Right atrium auricular region (tissue), 2 donors: ENCODE measurements at regions not wholly inside any gene's neighbourhood (a gene's known extent, or its start where the extent isn't known, plus 50 kb on each side); places are given as distances from the start of the nearest gene placed in this dataset.

Source experiments
- DNase-seq: peaks from one replicate; pipeline ENCODE4 v3.0.0-alpha.2; 2019; ENCODE audit warnings: low spot score
- H3K27ac ChIP-seq, 2 donors: fragments of 200-600 bp; sonication (generic); 1 replicate in 1 of 2; 2 replicates in 1 of 2; pipeline ENCODE4 v1.5.1; 2016 to 2019
- H3K27me3 ChIP-seq, 2 donors: fragments of 200-600 bp; sonication (generic); one replicate each; pipeline versions ENCODE4 v1.5.1 to v1.6.0; 2017 to 2019
- H3K36me3 ChIP-seq: fragments of 200-600 bp; sonication (generic); one replicate; pipeline ENCODE4 v1.5.1; 2016
- H3K4me1 ChIP-seq, 2 donors: fragments of 200-600 bp; sonication (generic); one replicate each; pipeline versions ENCODE4 v1.5.1 to v1.6.0; 2017 to 2019
- H3K4me3 ChIP-seq, 2 donors: fragments of 200-600 bp; sonication (generic); 1 replicate in 1 of 2; 2 replicates in 1 of 2; pipeline ENCODE4 v1.5.1; 2017 to 2019; ENCODE audit warnings: mild to moderate bottlenecking in 1 of 2, moderate library complexity in 1 of 2
- H3K9me3 ChIP-seq, 2 donors: fragments of 200-600 bp; sonication (generic); one replicate each; pipeline ENCODE4 v1.5.1; 2019
- CTCF ChIP-seq, 2 donors: fragments of 200-600 bp; sonication (generic); IDR thresholded peaks; one replicate each; pipeline ENCODE4 v1.5.1; 2019; ENCODE audit warnings: antibody characterized with exemption in 2 of 2

DNA sequence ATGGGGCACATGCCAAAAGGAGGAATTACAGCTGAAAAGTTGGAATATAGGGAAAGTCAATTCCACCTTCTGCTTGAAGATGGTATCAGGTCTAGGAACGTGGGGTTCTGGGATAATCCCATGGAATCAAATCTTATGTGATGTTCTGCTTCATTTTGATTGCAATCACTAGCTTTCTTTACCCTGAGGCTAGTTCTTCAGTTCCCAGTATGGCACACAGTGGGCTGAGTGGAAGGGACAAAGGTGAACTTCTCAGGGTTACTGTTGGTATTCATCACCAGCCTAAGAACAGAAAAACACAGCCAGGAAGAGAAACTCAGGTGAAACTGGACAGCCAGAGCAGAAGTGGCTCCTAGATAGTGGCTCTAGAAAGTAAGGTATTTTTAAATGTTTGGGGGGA is 117.8 kb downstream of the TNFSF18 start:
- H3K4me3 ChIP-seq, result no peak overlapping the region
- H3K36me3 ChIP-seq, result no peaks in the 10 kb centered on the region
- TF ChIP-seq CTCF (IDR thresholded peaks at IDR 0.05), result no peak
- no peak for DNase-seq
- H3K27me3 ChIP-seq, result no peaks in the 10 kb centered on the region
- H3K9me3 ChIP-seq, result no peaks in the 10 kb centered on the region
- peaks cover 0 to 15% of the 10 kb centered on the region in 2 donors for H3K4me1 ChIP-seq
- peak overlapping the region; percentile 40 to 65 for H3K27ac ChIP-seq

GRCh38 chr1:172934417-172934762 is 116.4 kb downstream of the TNFSF18 start:
- Histone ChIP-seq H3K4me3 (no peak overlapping the region), H3K4me1 (peaks cover 0 to 15% of the 10 kb centered on the region in 2 donors), H3K9me3 (no peaks in the 10 kb centered on the region), H3K36me3 (no peaks in the 10 kb centered on the region), H3K27ac (peak overlapping the region; percentile 40 to 65), H3K27me3 (no peaks in the 10 kb centered on the region)
- DNase-seq, result no peak
- no peak for TF ChIP-seq CTCF (IDR thresholded peaks at IDR 0.05)

- Histone ChIP-seq H3K36me3 (no peaks in the 10 kb centered on the region), H3K27me3 (no peaks in the 10 kb centered on the region), H3K9me3 (no peaks in the 10 kb centered on the region), H3K4me3 (no peak overlapping the region), H3K27ac (peak overlapping the region in 1 of 2 donors; percentile 65), H3K4me1 (peaks cover 0 to 15% of the 10 kb centered on the region in 2 donors)
- no peak for DNase-seq
- no peak for TF ChIP-seq CTCF (IDR thresholded peaks at IDR 0.05)
Observed at GRCh38 chr1:172935062-172935592, 115.6 kb downstream of the TNFSF18 start.

DNA sequence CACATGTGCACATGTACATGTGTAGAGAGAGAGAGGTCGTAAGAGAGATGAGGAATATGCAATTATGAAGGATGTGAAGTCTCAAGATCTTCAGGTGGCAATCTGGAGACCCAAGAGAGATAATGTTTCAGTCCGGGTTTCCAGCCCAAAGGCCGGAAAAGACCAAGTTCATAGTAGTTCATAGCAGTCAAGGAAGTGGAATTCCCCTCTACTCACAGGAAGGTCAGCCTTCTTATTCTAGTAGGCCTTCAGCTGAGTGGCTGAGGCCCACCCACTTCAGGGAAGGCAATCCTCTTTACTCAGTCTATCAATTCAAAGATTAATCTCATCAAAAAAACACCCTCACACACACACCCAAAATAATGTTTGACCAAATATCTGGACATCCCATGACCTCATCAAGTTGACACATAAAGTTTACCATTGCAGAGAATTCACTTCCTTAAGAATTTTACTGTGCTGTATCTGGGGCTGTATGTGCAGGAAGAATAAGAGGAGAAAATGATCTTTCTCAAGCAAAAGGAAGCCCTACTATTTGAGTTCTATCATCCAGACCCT is 114.6 kb downstream of the TNFSF18 start:
- no peaks in the 10 kb centered on the region for H3K9me3 ChIP-seq
- DNase-seq, result no peak
- H3K4me1 ChIP-seq, result peaks cover 0 to 15% of the 10 kb centered on the region in 2 donors
- no peak for TF ChIP-seq CTCF (IDR thresholded peaks at IDR 0.05)
- H3K36me3 ChIP-seq, result no peaks in the 10 kb centered on the region
- no peak overlapping the region for H3K4me3 ChIP-seq
- no peaks in the 10 kb centered on the region for H3K27me3 ChIP-seq
- no peak overlapping the region for H3K27ac ChIP-seq

DNA sequence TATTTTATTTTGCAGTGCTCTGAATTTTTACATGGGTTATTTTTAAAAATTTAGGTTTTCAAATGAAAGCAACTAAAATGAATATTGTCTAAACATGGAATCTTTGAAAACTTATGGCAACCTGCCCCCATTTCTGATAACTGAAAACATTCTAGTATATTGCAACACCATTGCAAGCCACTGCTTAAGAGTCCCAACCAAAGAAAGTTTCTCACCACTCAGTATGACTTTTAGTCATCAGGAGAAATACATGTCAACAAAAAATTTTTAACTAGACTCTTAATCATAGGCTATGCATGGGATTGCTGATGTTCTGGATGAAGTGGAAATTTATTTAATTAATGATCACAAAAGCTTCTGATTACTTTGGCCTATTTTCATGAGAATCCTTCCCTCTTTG is 112.1 kb downstream of the TNFSF18 start:
- H3K4me3 ChIP-seq, result no peak overlapping the region
- no peak for TF ChIP-seq CTCF (IDR thresholded peaks at IDR 0.05)
- no peak overlapping the region for H3K27ac ChIP-seq
- no peak for DNase-seq
- peaks cover 0 to 9% of the 10 kb centered on the region in 2 donors for H3K4me1 ChIP-seq
- H3K27me3 ChIP-seq, result no peaks in the 10 kb centered on the region
- H3K9me3 ChIP-seq, result no peaks in the 10 kb centered on the region
- H3K36me3 ChIP-seq, result no peaks in the 10 kb centered on the region

- Histone ChIP-seq H3K4me3 (no peak overlapping the region), H3K27me3 (no peaks in the 10 kb centered on the region), H3K27ac (no peak overlapping the region), H3K9me3 (no peaks in the 10 kb centered on the region), H3K36me3 (no peaks in the 10 kb centered on the region), H3K4me1 (peaks cover 0 to 2% of the 10 kb centered on the region in 2 donors)
- DNase-seq, result no peak
- no peak for TF ChIP-seq CTCF (IDR thresholded peaks at IDR 0.05)
Observed at GRCh38 chr1:172939475-172939874, 111.3 kb downstream of the TNFSF18 start.
